Testis (tissue), 2 donors: ENCODE measurements at regions not wholly inside any gene's neighbourhood (a gene's known extent, or its start where the extent isn't known, plus 50 kb on each side); places are given as distances from the start of the nearest gene placed in this dataset.

Source experiments
- DNase-seq: peaks from one replicate; pipeline ENCODE4 v3.0.0-alpha.2; 2019
- H3K27ac ChIP-seq, 2 donors: fragments of 200-600 bp; sonication (generic); one replicate each; pipeline ENCODE4 v1.5.1; 2019
- H3K27me3 ChIP-seq: fragments of 200-600 bp; sonication (generic); one replicate; pipeline ENCODE4 v1.5.1; 2019
- H3K36me3 ChIP-seq: fragments of 200-600 bp; sonication (generic); one replicate; pipeline ENCODE4 v1.5.1; 2017; ENCODE audit warnings: low read depth; ENCODE audit errors: missing control alignments
- H3K4me1 ChIP-seq: fragments of 200-600 bp; sonication (generic); one replicate; pipeline ENCODE4 v1.5.1; 2019
- H3K4me3 ChIP-seq, 2 donors: fragments of 200-600 bp; sonication (generic); one replicate each; pipeline ENCODE4 v1.5.1; 2017 to 2019
- H3K9me3 ChIP-seq: fragments of 200-600 bp; sonication (generic); one replicate; pipeline ENCODE4 v1.5.1; 2017
- POLR2A ChIP-seq: fragments of 450-650 bp; IDR thresholded peaks from one replicate; pipeline ENCODE4 v1.6.1; 2017; ENCODE audit warnings: antibody characterized with exemption, mild to moderate bottlenecking, moderate library complexity
- WGBS, 2 donors: methylation state at CpG; one replicate each; pipeline ENCODE4 v1.1.5; 2018; 5-methylcytosine and 5-hydroxymethylcytosine counted together
- intact Hi-C: fragments of 100-400 bp; cut with DNase I; formaldehyde crosslinking; loops from one replicate; pipeline ENCODE4 v1.15.1; 2023; ENCODE audit warnings: low total_unique reads
- TF ChIP-seq, protein P1 (sequence below), 3 experiments: fragments of 450-650 bp in 2 of 3; fragments of 200-600 bp in 1 of 3; sonication (generic) in 1 of 3; IDR thresholded peaks; one replicate each; pipeline ENCODE4 v1.5.1; 2016 to 2019; ENCODE audit warnings: antibody characterized with exemption in 3 of 3, mild to moderate bottlenecking in 2 of 3, moderate library complexity in 1 of 3

GRCh38 chr12:92261071-92261470 is 115.4 kb upstream of the BTG1 start:
- TF ChIP-seq, protein P1, sequence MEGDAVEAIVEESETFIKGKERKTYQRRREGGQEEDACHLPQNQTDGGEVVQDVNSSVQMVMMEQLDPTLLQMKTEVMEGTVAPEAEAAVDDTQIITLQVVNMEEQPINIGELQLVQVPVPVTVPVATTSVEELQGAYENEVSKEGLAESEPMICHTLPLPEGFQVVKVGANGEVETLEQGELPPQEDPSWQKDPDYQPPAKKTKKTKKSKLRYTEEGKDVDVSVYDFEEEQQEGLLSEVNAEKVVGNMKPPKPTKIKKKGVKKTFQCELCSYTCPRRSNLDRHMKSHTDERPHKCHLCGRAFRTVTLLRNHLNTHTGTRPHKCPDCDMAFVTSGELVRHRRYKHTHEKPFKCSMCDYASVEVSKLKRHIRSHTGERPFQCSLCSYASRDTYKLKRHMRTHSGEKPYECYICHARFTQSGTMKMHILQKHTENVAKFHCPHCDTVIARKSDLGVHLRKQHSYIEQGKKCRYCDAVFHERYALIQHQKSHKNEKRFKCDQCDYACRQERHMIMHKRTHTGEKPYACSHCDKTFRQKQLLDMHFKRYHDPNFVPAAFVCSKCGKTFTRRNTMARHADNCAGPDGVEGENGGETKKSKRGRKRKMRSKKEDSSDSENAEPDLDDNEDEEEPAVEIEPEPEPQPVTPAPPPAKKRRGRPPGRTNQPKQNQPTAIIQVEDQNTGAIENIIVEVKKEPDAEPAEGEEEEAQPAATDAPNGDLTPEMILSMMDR (IDR thresholded peaks at IDR 0.05), result no peak
- TF ChIP-seq POLR2A, result no peak
- no peaks in the 10 kb centered on the region for H3K27me3 ChIP-seq
- intact Hi-C loops, result no loop called here
- no peak overlapping the region for H3K27ac ChIP-seq
- no peaks in the 10 kb centered on the region for H3K4me1 ChIP-seq
- H3K9me3 ChIP-seq, result no peaks in the 10 kb centered on the region
- no peaks in the 10 kb centered on the region for H3K36me3 ChIP-seq
- no peak for DNase-seq
- WGBS, 2 donors, result 90 to 94% methylated on average over 3 of the region's 3 CpGs
- H3K4me3 ChIP-seq, result no peak overlapping the region

DNA sequence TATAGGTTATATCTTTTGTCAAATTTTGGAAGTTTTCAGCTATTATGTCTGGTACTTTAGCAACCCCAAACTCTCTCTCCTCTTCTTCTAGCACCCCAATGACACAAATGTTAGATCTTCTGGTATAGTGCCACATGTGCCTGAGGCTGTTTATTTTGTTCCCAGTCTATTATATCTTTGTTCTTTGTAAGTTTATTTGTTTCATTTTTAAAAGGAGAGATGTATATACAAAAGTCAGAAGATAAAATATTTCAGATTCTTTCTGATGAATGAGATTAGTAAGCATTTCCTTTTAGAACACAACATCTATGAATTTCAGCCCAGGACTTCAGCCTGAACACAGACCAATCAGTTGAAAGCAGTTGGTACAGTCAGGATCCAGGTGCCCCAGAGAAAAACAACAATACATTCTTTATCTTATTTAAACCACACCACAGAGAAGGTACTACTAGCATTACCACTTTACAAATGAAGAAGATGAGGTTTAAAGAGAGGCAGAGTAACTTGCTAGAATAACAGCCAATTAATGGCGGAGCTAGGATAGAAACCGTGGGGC is 114.1 kb upstream of the BTG1 start:
- H3K27me3 ChIP-seq, result no peaks in the 10 kb centered on the region
- no peak overlapping the region for H3K4me3 ChIP-seq
- intact Hi-C loops, result no loop called here
- 96 to 99% methylated on average over 2 of the region's 2 CpGs for WGBS, 2 donors
- TF ChIP-seq POLR2A, result no peak
- TF ChIP-seq, protein P1 (IDR thresholded peaks at IDR 0.05), result no peak
- H3K9me3 ChIP-seq, result no peaks in the 10 kb centered on the region
- no peak overlapping the region for H3K27ac ChIP-seq
- H3K4me1 ChIP-seq, result no peaks in the 10 kb centered on the region
- no peaks in the 10 kb centered on the region for H3K36me3 ChIP-seq
- DNase-seq, result no peak

DNA sequence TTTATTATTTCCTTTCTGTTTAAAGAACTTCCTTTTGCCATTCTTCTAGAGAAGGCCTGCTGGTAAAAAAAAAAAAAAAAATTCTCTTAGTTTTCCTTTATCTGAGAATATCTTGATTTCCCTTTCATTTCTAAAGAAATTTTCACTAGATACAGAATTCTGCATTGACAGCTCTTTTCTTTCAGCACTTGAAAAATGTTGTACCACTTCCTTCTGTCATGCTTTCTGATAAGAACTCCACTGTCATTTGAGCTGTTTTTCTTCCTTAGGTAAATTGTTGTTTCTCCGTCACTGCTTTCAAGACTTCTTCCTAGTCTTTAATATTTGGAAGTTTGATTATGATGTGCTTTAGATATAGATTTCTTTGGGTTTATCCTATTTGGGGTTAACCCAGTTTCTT is 113.6 kb upstream of the BTG1 start:
- H3K27ac ChIP-seq, result no peak overlapping the region
- H3K9me3 ChIP-seq, result no peaks in the 10 kb centered on the region
- no peak overlapping the region for H3K4me3 ChIP-seq
- H3K36me3 ChIP-seq, result no peaks in the 10 kb centered on the region
- H3K4me1 ChIP-seq, result no peaks in the 10 kb centered on the region
- intact Hi-C loops, result no loop called here
- 89 to 90% methylated on average over 1 of the region's 1 CpG for WGBS, 2 donors
- DNase-seq, result no peak
- TF ChIP-seq, protein P1 (IDR thresholded peaks at IDR 0.05), result no peak
- TF ChIP-seq POLR2A, result no peak
- H3K27me3 ChIP-seq, result no peaks in the 10 kb centered on the region

GRCh38 chr12:92257261-92257660 is 111.6 kb upstream of the BTG1 start:
- Histone ChIP-seq H3K4me3 (no peak overlapping the region), H3K36me3 (no peaks in the 10 kb centered on the region), H3K27ac (no peak overlapping the region), H3K4me1 (no peaks in the 10 kb centered on the region), H3K9me3 (no peaks in the 10 kb centered on the region), H3K27me3 (no peaks in the 10 kb centered on the region)
- intact Hi-C loops, result no loop called here
- no peak for DNase-seq
- TF ChIP-seq, protein P1 (IDR thresholded peaks at IDR 0.05), result no peak
- no peak for TF ChIP-seq POLR2A

- Histone ChIP-seq H3K27me3 (no peaks in the 10 kb centered on the region), H3K9me3 (no peaks in the 10 kb centered on the region), H3K36me3 (no peaks in the 10 kb centered on the region), H3K4me3 (no peak overlapping the region), H3K27ac (no peak overlapping the region), H3K4me1 (no peaks in the 10 kb centered on the region)
- DNase-seq, result no peak
- no peak for TF ChIP-seq POLR2A
- TF ChIP-seq, protein P1 (IDR thresholded peaks at IDR 0.05), result no peak
- intact Hi-C loops, result no loop called here
Observed at GRCh38 chr12:92255741-92256140, 110.1 kb upstream of the BTG1 start.
